Osteoblast (primary cell): ENCODE measurements at regions not wholly inside any gene's neighbourhood (a gene's known extent, or its start where the extent isn't known, plus 50 kb on each side); places are given as distances from the start of the nearest gene placed in this dataset.
A peak's percentile ranks its signal among the peaks of the same experiment; 100 is the strongest.

Source experiments
- DNase-seq: peaks from one replicate; pipeline ENCODE4 v3.0.0; 2011; ENCODE audit warnings: low spot score, mixed read lengths; ENCODE audit not compliant: insufficient read length; ENCODE audit errors: missing footprints
- H2AFZ ChIP-seq: 2 replicates; pipeline ENCODE4 v1.6.0; 2011; ENCODE audit warnings: mild to moderate bottlenecking, low read length
- H3K27ac ChIP-seq: 2 replicates; pipeline ENCODE4 v1.5.1; 2011; ENCODE audit warnings: mild to moderate bottlenecking, low read depth, low read length, moderate library complexity
- H3K27me3 ChIP-seq: 2 replicates; pipeline ENCODE4 v1.6.0; 2012; ENCODE audit warnings: mild to moderate bottlenecking, control low read depth, inconsistent platforms, low read length, moderate library complexity; ENCODE audit not compliant: insufficient read depth
- H3K36me3 ChIP-seq: 2 replicates; pipeline ENCODE4 v1.5.1; 2011; ENCODE audit warnings: mild to moderate bottlenecking, low read length, control low read depth, moderate library complexity; ENCODE audit not compliant: insufficient read depth
- H3K4me1 ChIP-seq: 2 replicates; pipeline ENCODE4 v1.5.1; 2011; ENCODE audit warnings: mild to moderate bottlenecking, low read length, control low read depth, moderate library complexity; ENCODE audit not compliant: insufficient read depth
- H3K4me2 ChIP-seq: 2 replicates; pipeline ENCODE4 v1.6.0; 2011; ENCODE audit warnings: mild to moderate bottlenecking, low read length; ENCODE audit not compliant: insufficient read depth
- H3K4me3 ChIP-seq: fragments of 200-600 bp; sonication (generic); 3 replicates; pipeline ENCODE4 v1.5.1; 2012; ENCODE audit warnings: mild to moderate bottlenecking, low read length, inconsistent platforms; ENCODE audit not compliant: insufficient read depth
- H3K79me2 ChIP-seq: 2 replicates; pipeline ENCODE4 v1.6.0; 2012; ENCODE audit warnings: mild to moderate bottlenecking, low read length, control low read depth, inconsistent platforms; ENCODE audit not compliant: insufficient read depth
- H3K9me3 ChIP-seq: 2 replicates; pipeline ENCODE4 v1.5.1; 2011; ENCODE audit warnings: low read depth, low read length, control low read depth
- H4K20me1 ChIP-seq: 2 replicates; pipeline ENCODE4 v1.6.0; 2012; ENCODE audit warnings: mild to moderate bottlenecking, low read length, control low read depth; ENCODE audit not compliant: insufficient read depth
- TF ChIP-seq, protein P1 (sequence below): IDR thresholded peaks from 2 replicates; pipeline ENCODE4 v1.5.1; 2011; ENCODE audit warnings: mild to moderate bottlenecking, low read depth, low read length, moderate library complexity; ENCODE audit errors: extremely low read depth

DNA sequence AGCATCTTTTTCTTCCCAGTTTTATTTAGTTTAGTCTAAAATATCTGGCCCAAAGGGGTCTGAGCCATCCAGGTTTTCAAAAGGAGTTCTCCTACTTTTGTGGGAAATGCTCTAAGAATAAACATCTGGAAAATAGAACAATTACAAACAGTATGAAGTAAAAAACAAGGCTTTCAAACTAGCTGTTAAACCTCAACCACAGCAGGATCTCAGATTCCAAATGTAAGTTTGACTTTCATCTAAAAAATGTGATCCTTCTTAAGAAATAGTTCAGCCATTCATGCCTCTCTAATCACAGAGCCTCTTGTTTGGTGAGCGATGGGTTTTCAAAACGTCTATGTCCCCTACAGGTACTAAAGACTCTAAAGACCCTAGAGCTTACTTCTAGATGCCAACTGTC, 413.5 kb downstream of the DUSP10 start:
- no peaks in the 10 kb centered on the region for H4K20me1 ChIP-seq
- no peak overlapping the region for H2AFZ ChIP-seq

DNA sequence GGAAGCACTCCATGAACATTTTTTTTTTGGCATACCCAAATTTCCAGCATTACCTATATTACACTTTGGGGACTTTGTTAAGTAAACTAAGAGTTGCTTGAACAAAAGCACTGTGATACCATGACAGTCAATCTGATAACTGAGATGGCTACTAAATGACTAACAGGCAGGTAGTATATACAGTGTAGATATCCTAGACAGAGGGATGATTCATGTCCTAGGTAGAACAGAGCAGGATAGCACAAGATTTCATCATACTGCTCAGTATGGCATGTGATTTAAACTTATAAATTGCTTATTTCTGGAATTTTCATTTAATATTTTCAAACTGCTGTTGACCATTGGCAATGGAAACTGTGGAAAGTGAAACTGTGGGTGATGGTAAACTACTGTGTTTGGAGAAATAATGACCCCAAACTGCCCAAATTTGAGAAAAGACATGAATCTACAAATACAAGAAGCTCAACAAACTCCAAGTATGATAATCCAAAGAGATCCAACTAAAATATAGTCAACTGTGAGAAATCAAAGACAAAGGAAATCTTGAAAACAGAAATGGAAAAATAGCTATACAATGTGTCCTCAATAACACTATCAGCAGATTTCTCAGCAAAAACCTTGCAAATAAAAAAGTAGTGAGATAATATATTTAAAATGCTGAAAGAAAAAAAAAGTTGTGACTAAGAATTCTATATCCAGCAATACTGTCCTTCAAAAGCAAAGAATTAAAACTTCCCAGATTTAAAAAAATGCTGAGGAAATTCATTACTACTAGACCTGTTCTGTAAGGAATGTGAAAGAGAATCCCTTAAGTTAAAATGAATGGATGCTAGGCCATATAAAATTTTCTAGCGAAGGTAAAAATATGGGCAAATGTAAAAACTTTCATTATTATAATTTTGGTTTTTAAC, 410.4 kb downstream of the DUSP10 start:
- H3K36me3 ChIP-seq, result no peaks in the 10 kb centered on the region
- H4K20me1 ChIP-seq, result no peaks in the 10 kb centered on the region

More for the DNA sequence above, 413.5 kb downstream of the DUSP10 start:
- no peak for DNase-seq
- no peak overlapping the region for H3K4me2 ChIP-seq
- H3K4me3 ChIP-seq, result no peak overlapping the region
- H3K79me2 ChIP-seq, result no peaks in the 10 kb centered on the region
- TF ChIP-seq, protein P1, sequence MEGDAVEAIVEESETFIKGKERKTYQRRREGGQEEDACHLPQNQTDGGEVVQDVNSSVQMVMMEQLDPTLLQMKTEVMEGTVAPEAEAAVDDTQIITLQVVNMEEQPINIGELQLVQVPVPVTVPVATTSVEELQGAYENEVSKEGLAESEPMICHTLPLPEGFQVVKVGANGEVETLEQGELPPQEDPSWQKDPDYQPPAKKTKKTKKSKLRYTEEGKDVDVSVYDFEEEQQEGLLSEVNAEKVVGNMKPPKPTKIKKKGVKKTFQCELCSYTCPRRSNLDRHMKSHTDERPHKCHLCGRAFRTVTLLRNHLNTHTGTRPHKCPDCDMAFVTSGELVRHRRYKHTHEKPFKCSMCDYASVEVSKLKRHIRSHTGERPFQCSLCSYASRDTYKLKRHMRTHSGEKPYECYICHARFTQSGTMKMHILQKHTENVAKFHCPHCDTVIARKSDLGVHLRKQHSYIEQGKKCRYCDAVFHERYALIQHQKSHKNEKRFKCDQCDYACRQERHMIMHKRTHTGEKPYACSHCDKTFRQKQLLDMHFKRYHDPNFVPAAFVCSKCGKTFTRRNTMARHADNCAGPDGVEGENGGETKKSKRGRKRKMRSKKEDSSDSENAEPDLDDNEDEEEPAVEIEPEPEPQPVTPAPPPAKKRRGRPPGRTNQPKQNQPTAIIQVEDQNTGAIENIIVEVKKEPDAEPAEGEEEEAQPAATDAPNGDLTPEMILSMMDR, result no peak
- no peaks in the 10 kb centered on the region for H3K27me3 ChIP-seq
- H3K9me3 ChIP-seq, result no peaks in the 10 kb centered on the region
- H3K27ac ChIP-seq, result no peak overlapping the region
- peaks cover 3% of the 10 kb centered on the region for H3K4me1 ChIP-seq
- no peaks in the 10 kb centered on the region for H3K36me3 ChIP-seq

DNA sequence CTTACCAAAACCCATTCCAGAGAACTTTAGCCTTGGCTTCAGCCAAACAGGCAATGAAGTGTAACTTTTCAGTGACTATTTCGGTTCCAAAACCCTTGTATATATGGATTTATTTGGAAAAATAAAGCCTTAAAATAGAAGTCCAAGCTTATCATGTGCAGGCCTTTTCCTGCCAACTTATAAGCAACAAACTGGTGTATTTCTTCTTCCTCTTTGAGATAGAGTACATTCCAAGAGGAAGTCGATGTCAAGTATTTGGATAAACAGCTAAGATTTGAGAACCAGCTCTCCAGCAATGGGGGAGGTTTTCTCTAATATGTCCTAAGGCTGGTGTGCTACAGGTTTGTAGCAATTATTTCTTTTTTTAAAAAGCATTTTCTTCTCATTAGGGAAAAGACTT, 407.8 kb downstream of the DUSP10 start:
- no peaks in the 10 kb centered on the region for H4K20me1 ChIP-seq
- H3K36me3 ChIP-seq, result no peaks in the 10 kb centered on the region
- TF ChIP-seq, protein P1, result no peak
- no peak for DNase-seq
- H3K9me3 ChIP-seq, result no peaks in the 10 kb centered on the region
- no peaks in the 10 kb centered on the region for H3K27me3 ChIP-seq
- H3K4me1 ChIP-seq, result peaks cover 23% of the 10 kb centered on the region
- H3K4me2 ChIP-seq, result no peak overlapping the region
- H3K79me2 ChIP-seq, result no peaks in the 10 kb centered on the region
- H3K4me3 ChIP-seq, result no peak overlapping the region
- H2AFZ ChIP-seq, result no peak overlapping the region
- peak overlapping the region; percentile 96 for H3K27ac ChIP-seq

More for the DNA sequence above, 410.4 kb downstream of the DUSP10 start:
- Histone ChIP-seq H3K4me2 (no peak overlapping the region), H3K79me2 (no peaks in the 10 kb centered on the region), H3K27me3 (no peaks in the 10 kb centered on the region), H3K27ac (no peak overlapping the region), H3K9me3 (no peaks in the 10 kb centered on the region), H3K4me3 (no peak overlapping the region), H3K4me1 (peaks cover 24% of the 10 kb centered on the region), H2AFZ (no peak overlapping the region)
- DNase-seq, result no peak
- TF ChIP-seq, protein P1, result no peak
